Neural progenitor cell (in vitro differentiated cells): ENCODE measurements at regions not wholly inside any gene's neighbourhood (a gene's known extent, or its start where the extent isn't known, plus 50 kb on each side); places are given as distances from the start of the nearest gene placed in this dataset.
"Not testable (repeated sequence)": the region's sequence is repeated elsewhere in the genome, so short reads cannot be mapped to it uniquely, and the experiment has no call there.

ENCODE experiments used
- DNase-seq: peaks from one replicate; pipeline ENCODE4 v3.0.0-alpha.2; 2016; ENCODE audit warnings: low spot score
- H2AFZ ChIP-seq: fragments of 200-600 bp; sonication (generic); replicated peaks from 2 replicates; pipeline ENCODE4 v1.6.1; 2016; ENCODE audit warnings: antibody characterized with exemption
- H3F3A ChIP-seq: fragments of 200-600 bp; sonication (generic); 2 replicates; pipeline ENCODE4 v1.6.1; 2016; ENCODE audit warnings: antibody characterized with exemption, low read depth
- H3K27ac ChIP-seq: fragments of 200-600 bp; sonication (generic); 2 replicates; pipeline ENCODE4 v1.5.1; 2016; ENCODE audit warnings: mild to moderate bottlenecking
- H3K27me3 ChIP-seq: fragments of 200-600 bp; sonication (generic); 2 replicates; pipeline ENCODE4 v1.6.1; 2016; ENCODE audit warnings: mild to moderate bottlenecking, moderate library complexity
- H3K36me3 ChIP-seq: fragments of 200-600 bp; sonication (generic); 2 replicates; pipeline ENCODE4 v1.5.1; 2016
- H3K4me1 ChIP-seq: fragments of 200-600 bp; sonication (generic); 2 replicates; pipeline ENCODE4 v1.6.1; 2016; ENCODE audit warnings: mixed run types
- H3K4me2 ChIP-seq: fragments of 200-600 bp; sonication (generic); 2 replicates; pipeline ENCODE4 v1.6.1; 2016
- H3K4me3 ChIP-seq: fragments of 200-600 bp; sonication (generic); 2 replicates; pipeline ENCODE4 v1.5.1; 2016
- H3K79me2 ChIP-seq: fragments of 200-600 bp; sonication (generic); 2 replicates; pipeline ENCODE4 v1.6.1; 2016; ENCODE audit warnings: low read depth
- H3K9ac ChIP-seq: fragments of 200-600 bp; sonication (generic); 2 replicates; pipeline ENCODE4 v1.6.1; 2016
- H3K9me3 ChIP-seq: fragments of 200-600 bp; sonication (generic); 2 replicates; pipeline ENCODE4 v1.5.1; 2016; ENCODE audit warnings: low read depth
- H4K20me1 ChIP-seq: fragments of 200-600 bp; sonication (generic); 2 replicates; pipeline ENCODE4 v1.6.1; 2016; ENCODE audit warnings: low read depth
- H3K27ac Mint-ChIP-seq: 3 replicates; pipeline ENCODE4 v1.8.0; 2021; ENCODE audit warnings: mixed read lengths
- H3K27me3 Mint-ChIP-seq: 2 replicates; pipeline ENCODE4 v1.8.0; 2022; ENCODE audit warnings: low read depth, mild to moderate bottlenecking, inconsistent platforms, moderate library complexity, mixed read lengths; ENCODE audit not compliant: insufficient read depth
- H3K36me3 Mint-ChIP-seq: 3 replicates; pipeline ENCODE4 v1.8.0; 2021; ENCODE audit warnings: mixed read lengths
- H3K4me1 Mint-ChIP-seq: 3 replicates; pipeline ENCODE4 v1.8.0; 2021; ENCODE audit warnings: mixed read lengths
- H3K4me3 Mint-ChIP-seq: 3 replicates; pipeline ENCODE4 v1.8.0; 2021; ENCODE audit warnings: mild to moderate bottlenecking, moderate library complexity, mixed read lengths
- H3K9me3 Mint-ChIP-seq: 3 replicates; pipeline ENCODE4 v1.8.0; 2020; ENCODE audit warnings: mixed read lengths
- EZH2 ChIP-seq: fragments of 200-600 bp; sonication (generic); IDR thresholded peaks from 2 replicates; pipeline ENCODE4 v1.6.1; 2017; ENCODE audit warnings: antibody characterized with exemption, mild to moderate bottlenecking, moderate library complexity
- EZH2phosphoT487 ChIP-seq: fragments of 200-600 bp; sonication (generic); IDR thresholded peaks from 2 replicates; pipeline ENCODE4 v1.6.1; 2017; ENCODE audit warnings: antibody characterized with exemption
- TF ChIP-seq, protein P1 (sequence below): fragments of 200-600 bp; sonication (generic); IDR thresholded peaks from 2 replicates; pipeline ENCODE4 v1.5.1; 2017; ENCODE audit warnings: antibody characterized with exemption, mild to moderate bottlenecking

GRCh38 chr21:29431680-29432079 lies 133.0 kb downstream of the BACH1 start:
- peaks cover 21% of the 10 kb centered on the region for H3K4me1 ChIP-seq
- H3K9me3 ChIP-seq, result no peaks in the 10 kb centered on the region
- H3K4me3 Mint-ChIP-seq, result no peak overlapping the region
- no peaks in the 10 kb centered on the region for H3K79me2 ChIP-seq
- peaks cover 20% of the 10 kb centered on the region for H3K4me1 Mint-ChIP-seq
- peak overlapping the region; percentile 54 for H3K4me2 ChIP-seq
- H3K36me3 Mint-ChIP-seq, result peaks cover 3% of the 10 kb centered on the region
- peaks cover 18% of the 10 kb centered on the region for H3F3A ChIP-seq
- no peak overlapping the region for H2AFZ ChIP-seq
- no peak for TF ChIP-seq EZH2
- TF ChIP-seq, protein P1, sequence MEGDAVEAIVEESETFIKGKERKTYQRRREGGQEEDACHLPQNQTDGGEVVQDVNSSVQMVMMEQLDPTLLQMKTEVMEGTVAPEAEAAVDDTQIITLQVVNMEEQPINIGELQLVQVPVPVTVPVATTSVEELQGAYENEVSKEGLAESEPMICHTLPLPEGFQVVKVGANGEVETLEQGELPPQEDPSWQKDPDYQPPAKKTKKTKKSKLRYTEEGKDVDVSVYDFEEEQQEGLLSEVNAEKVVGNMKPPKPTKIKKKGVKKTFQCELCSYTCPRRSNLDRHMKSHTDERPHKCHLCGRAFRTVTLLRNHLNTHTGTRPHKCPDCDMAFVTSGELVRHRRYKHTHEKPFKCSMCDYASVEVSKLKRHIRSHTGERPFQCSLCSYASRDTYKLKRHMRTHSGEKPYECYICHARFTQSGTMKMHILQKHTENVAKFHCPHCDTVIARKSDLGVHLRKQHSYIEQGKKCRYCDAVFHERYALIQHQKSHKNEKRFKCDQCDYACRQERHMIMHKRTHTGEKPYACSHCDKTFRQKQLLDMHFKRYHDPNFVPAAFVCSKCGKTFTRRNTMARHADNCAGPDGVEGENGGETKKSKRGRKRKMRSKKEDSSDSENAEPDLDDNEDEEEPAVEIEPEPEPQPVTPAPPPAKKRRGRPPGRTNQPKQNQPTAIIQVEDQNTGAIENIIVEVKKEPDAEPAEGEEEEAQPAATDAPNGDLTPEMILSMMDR, result no peak
- TF ChIP-seq EZH2phosphoT487, result no peak
- H3K27me3 Mint-ChIP-seq, result no peaks in the 10 kb centered on the region
- no peak overlapping the region for H3K27ac Mint-ChIP-seq
- no peaks in the 10 kb centered on the region for H3K36me3 ChIP-seq
- peak overlapping the region; percentile 85 for H3K27ac ChIP-seq
- H3K9ac ChIP-seq, result no peak overlapping the region
- H3K4me3 ChIP-seq, result no peak overlapping the region
- H3K9me3 Mint-ChIP-seq, result peaks cover 5% of the 10 kb centered on the region
- H4K20me1 ChIP-seq, result no peaks in the 10 kb centered on the region
- no peak for DNase-seq
- no peaks in the 10 kb centered on the region for H3K27me3 ChIP-seq

- Histone ChIP-seq H4K20me1 (no peaks in the 10 kb centered on the region), H3K4me1 (peaks cover 21% of the 10 kb centered on the region), H3K4me2 (no peak overlapping the region), H3K9me3 (no peaks in the 10 kb centered on the region), H3K4me3 (no peak overlapping the region), H3K9ac (no peak overlapping the region), H3F3A (peaks cover 18% of the 10 kb centered on the region), H3K36me3 (no peaks in the 10 kb centered on the region), H3K27me3 (no peaks in the 10 kb centered on the region), H3K79me2 (no peaks in the 10 kb centered on the region), H3K27ac (no peak overlapping the region), H2AFZ (no peak overlapping the region)
- Mint-ChIP-seq H3K9me3 (peaks cover 2% of the 10 kb centered on the region), H3K27ac (no peak overlapping the region), H3K27me3 (peaks cover 2% of the 10 kb centered on the region), H3K4me1 (peaks cover 30% of the 10 kb centered on the region), H3K36me3 (peaks cover 3% of the 10 kb centered on the region), H3K4me3 (no peak overlapping the region)
- DNase-seq, result no peak
- TF ChIP-seq EZH2phosphoT487, result no peak
- TF ChIP-seq EZH2, result no peak
- TF ChIP-seq, protein P1, result no peak
Measured at GRCh38 chr21:29433366-29434059, 134.8 kb downstream of the BACH1 start.

DNA sequence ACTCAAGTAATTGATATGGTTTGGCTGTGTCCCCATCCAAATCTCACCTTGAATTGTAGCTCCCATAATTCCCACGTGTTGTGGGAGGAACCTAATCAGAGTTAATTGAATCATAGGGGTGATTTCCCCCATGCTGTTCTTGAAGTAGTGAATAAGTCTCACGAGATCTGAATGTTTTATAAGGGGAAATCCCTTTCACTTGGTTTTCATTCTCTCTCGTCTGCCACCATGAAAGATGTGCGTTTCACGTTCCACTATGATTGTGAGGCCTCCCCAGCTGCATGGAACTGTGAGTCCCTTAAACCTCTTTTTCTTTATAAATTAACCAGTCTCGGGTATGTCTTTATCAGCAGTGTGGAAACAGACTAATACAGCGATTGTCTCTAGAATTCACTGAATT lies 135.4 kb downstream of the BACH1 start:
- Mint-ChIP-seq H3K4me1 (peaks cover 30% of the 10 kb centered on the region), H3K4me3 (no peak overlapping the region), H3K9me3 (peaks cover 2% of the 10 kb centered on the region), H3K27me3 (peaks cover 2% of the 10 kb centered on the region), H3K36me3 (peaks cover 3% of the 10 kb centered on the region), H3K27ac (no peak overlapping the region)
- Histone ChIP-seq H2AFZ (no peak overlapping the region), H3K27me3 (no peaks in the 10 kb centered on the region), H3K4me2 (no peak overlapping the region), H3K79me2 (no peaks in the 10 kb centered on the region), H4K20me1 (no peaks in the 10 kb centered on the region), H3K9ac (no peak overlapping the region), H3F3A (peaks cover 18% of the 10 kb centered on the region), H3K4me1 (peaks cover 21% of the 10 kb centered on the region), H3K36me3 (no peaks in the 10 kb centered on the region), H3K9me3 (no peaks in the 10 kb centered on the region), H3K4me3 (no peak overlapping the region), H3K27ac (no peak overlapping the region)
- TF ChIP-seq EZH2 (no peak), EZH2phosphoT487 (no peak)
- TF ChIP-seq, protein P1, result no peak
- no peak for DNase-seq

DNA sequence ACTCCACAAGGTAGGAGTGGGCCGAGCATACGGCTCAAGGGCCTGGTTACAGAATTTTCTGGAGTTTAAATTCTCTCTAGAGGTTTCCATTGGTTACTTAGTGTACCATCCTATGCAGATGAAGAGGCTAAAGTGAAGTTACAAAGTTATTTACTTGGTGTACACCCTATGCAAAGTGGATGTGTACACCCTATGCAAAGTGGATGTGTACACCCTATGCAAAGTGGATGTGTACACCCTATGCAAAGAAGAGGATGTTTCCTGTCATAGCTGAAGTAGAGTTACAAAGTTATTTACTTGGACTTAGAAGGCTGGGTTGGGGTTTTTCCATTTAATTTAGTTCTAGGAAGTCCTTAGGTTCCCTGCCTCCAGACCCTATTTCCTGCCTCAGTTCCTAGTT lies 136.3 kb downstream of the BACH1 start:
- not testable (repeated sequence) for H3K79me2 ChIP-seq, H3K27ac Mint-ChIP-seq, H3K27ac ChIP-seq, H3K4me3 Mint-ChIP-seq, DNase-seq, H3K4me2 ChIP-seq, H4K20me1 ChIP-seq, H3K9ac ChIP-seq, H3K9me3 Mint-ChIP-seq, H3K36me3 ChIP-seq, H3K36me3 Mint-ChIP-seq, H3K27me3 Mint-ChIP-seq, H2AFZ ChIP-seq, H3K4me3 ChIP-seq, H3K9me3 ChIP-seq, H3K27me3 ChIP-seq
- Histone ChIP-seq H3K4me1 (peaks cover 18% of the 10 kb centered on the region), H3F3A (peaks cover 13% of the 10 kb centered on the region)
- peaks cover 28% of the 10 kb centered on the region for H3K4me1 Mint-ChIP-seq
